ENCODE measurements at regions not wholly inside any gene's neighbourhood (a gene's known extent, or its start where the extent isn't known, plus 50 kb on each side); places are given as distances from the start of the nearest gene placed in this dataset.

GRCh38 chr3:153042088-153042487 is 119.9 kb upstream of the RAP2B start:
- TF ChIP-seq CTCF (IDR thresholded peaks at IDR 0.05; ENCODE audit: borderline replicate concordance, extremely low read depth, low read length, poor library complexity, severe bottlenecking) (no peak), EZH2 (IDR thresholded peaks at IDR 0.05; ENCODE audit: borderline replicate concordance, low read depth, low read length, severe bottlenecking) (no peak)
